ENCODE measurements at regions not wholly inside any gene's neighbourhood (a gene's known extent, or its start where the extent isn't known, plus 50 kb on each side); places are given as distances from the start of the nearest gene placed in this dataset.

DNA sequence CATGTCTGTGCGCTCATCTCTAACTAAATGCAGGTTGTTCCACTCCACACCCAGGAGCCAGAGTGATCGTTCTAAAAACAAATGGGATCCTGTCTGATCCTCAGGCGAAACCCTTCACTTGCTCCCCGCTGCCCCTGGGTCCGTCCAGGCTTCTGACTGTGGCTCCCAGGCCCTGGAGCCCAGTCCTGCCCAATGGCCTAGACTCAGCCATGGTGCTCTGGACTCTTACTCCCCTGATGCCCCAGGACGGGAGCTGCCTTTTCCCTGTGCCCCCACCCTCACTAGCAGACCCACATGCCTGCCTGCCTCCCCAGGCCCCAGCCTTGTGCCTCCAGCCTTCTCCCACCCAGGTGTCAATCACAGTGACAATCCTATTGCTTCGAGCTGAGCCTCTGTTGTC is 256.7 kb downstream of the BMP7 start:
- TF ChIP-seq, protein P1, sequence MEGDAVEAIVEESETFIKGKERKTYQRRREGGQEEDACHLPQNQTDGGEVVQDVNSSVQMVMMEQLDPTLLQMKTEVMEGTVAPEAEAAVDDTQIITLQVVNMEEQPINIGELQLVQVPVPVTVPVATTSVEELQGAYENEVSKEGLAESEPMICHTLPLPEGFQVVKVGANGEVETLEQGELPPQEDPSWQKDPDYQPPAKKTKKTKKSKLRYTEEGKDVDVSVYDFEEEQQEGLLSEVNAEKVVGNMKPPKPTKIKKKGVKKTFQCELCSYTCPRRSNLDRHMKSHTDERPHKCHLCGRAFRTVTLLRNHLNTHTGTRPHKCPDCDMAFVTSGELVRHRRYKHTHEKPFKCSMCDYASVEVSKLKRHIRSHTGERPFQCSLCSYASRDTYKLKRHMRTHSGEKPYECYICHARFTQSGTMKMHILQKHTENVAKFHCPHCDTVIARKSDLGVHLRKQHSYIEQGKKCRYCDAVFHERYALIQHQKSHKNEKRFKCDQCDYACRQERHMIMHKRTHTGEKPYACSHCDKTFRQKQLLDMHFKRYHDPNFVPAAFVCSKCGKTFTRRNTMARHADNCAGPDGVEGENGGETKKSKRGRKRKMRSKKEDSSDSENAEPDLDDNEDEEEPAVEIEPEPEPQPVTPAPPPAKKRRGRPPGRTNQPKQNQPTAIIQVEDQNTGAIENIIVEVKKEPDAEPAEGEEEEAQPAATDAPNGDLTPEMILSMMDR (conservative IDR thresholded peaks at IDR 0.05): no peak
- no peak for TF ChIP-seq ZFX (IDR thresholded peaks at IDR 0.05)
